Keratinocyte (primary cell): ENCODE measurements at regions not wholly inside any gene's neighbourhood (a gene's known extent, or its start where the extent isn't known, plus 50 kb on each side); places are given as distances from the start of the nearest gene placed in this dataset.

ENCODE experiments used
- DNase-seq: peaks from one replicate; pipeline ENCODE4 v3.0.0-alpha.2; 2011; ENCODE audit warnings: low read depth, missing footprints, low spot score
- FAIRE-seq: peaks from 2 replicates; lab custom pipeline; 2011; peaks lifted over from hg19 to GRCh38; lab: Jason Lieb, UNC
- H2AFZ ChIP-seq: 2 replicates; pipeline ENCODE4 v1.6.0; 2012; ENCODE audit warnings: low read length, control low read depth, inconsistent platforms; ENCODE audit not compliant: control insufficient read depth
- H3K27ac ChIP-seq: 2 replicates; pipeline ENCODE4 v1.5.1; 2011; ENCODE audit warnings: low read length; ENCODE audit not compliant: control insufficient read depth, insufficient read depth
- H3K27me3 ChIP-seq: 3 replicates; pipeline ENCODE4 v1.6.0; 2011; ENCODE audit warnings: low read length; ENCODE audit not compliant: control insufficient read depth, insufficient read depth; ENCODE audit errors: extremely low read depth
- H3K36me3 ChIP-seq, 2 experiments: 2 replicates in 1 of 2; 3 replicates in 1 of 2; pipeline ENCODE4 v1.5.1; 2011; ENCODE audit warnings: low read length in 2 of 2, mild to moderate bottlenecking in 1 of 2; ENCODE audit not compliant: control insufficient read depth in 2 of 2, insufficient read depth in 2 of 2; ENCODE audit errors: extremely low read depth in 1 of 2
- H3K4me1 ChIP-seq: 3 replicates; pipeline ENCODE4 v1.5.1; 2011; ENCODE audit warnings: low read length; ENCODE audit not compliant: control insufficient read depth, insufficient read depth; ENCODE audit errors: extremely low read depth
- H3K4me2 ChIP-seq: 3 replicates; pipeline ENCODE4 v1.6.0; 2011; ENCODE audit warnings: low read depth, low read length; ENCODE audit not compliant: control insufficient read depth, insufficient read depth; ENCODE audit errors: extremely low read depth
- H3K4me3 ChIP-seq, 3 experiments: fragments of 200-600 bp in 1 of 3; sonication (generic) in 1 of 3; 2 replicates in 2 of 3; 3 replicates in 1 of 3; pipeline ENCODE4 v1.5.1; 2011 to 2016; ENCODE audit warnings: low read length in 3 of 3, mild to moderate bottlenecking in 3 of 3, control low read depth in 2 of 3, inconsistent platforms in 1 of 3, low read depth in 1 of 3, mixed read lengths in 1 of 3, mixed run types in 1 of 3, moderate library complexity in 1 of 3; ENCODE audit not compliant: control insufficient read depth in 2 of 3, insufficient read depth in 2 of 3; ENCODE audit errors: extremely low read depth in 1 of 3
- H3K79me2 ChIP-seq: 2 replicates; pipeline ENCODE4 v1.6.0; 2012; ENCODE audit warnings: low read length; ENCODE audit not compliant: control insufficient read depth, insufficient read depth
- H3K9ac ChIP-seq: 3 replicates; pipeline ENCODE4 v1.6.0; 2011; ENCODE audit warnings: low read length; ENCODE audit not compliant: control insufficient read depth, insufficient read depth; ENCODE audit errors: extremely low read depth
- H3K9me1 ChIP-seq: 3 replicates; pipeline ENCODE4 v1.6.0; 2011; ENCODE audit warnings: low read length; ENCODE audit not compliant: control insufficient read depth, insufficient read depth; ENCODE audit errors: extremely low read depth
- H3K9me3 ChIP-seq: 2 replicates; pipeline ENCODE4 v1.5.1; 2012; ENCODE audit warnings: low read depth, low read length; ENCODE audit not compliant: control insufficient read depth
- H4K20me1 ChIP-seq: 3 replicates; pipeline ENCODE4 v1.6.0; 2011; ENCODE audit warnings: low read length; ENCODE audit not compliant: control insufficient read depth, insufficient read depth; ENCODE audit errors: extremely low read depth
- CTCF ChIP-seq, 3 experiments: IDR thresholded peaks in 1 of 3; conservative IDR thresholded peaks in 1 of 3; optimal IDR thresholded peaks in 1 of 3; 2 replicates in 2 of 3; 3 replicates in 1 of 3; pipeline versions ENCODE3 to v1.5.1; 2011; ENCODE audit warnings: low read length in 3 of 3, mild to moderate bottlenecking in 3 of 3, moderate library complexity in 2 of 3, control low read depth in 1 of 3, inconsistent platforms in 1 of 3; ENCODE audit not compliant: insufficient read depth in 2 of 3; ENCODE audit errors: extremely low read depth in 1 of 3
- EZH2 ChIP-seq: IDR thresholded peaks from one replicate; pipeline ENCODE4 v1.6.1; 2012; ENCODE audit warnings: inconsistent platforms, mild to moderate bottlenecking, low read length, moderate library complexity
- dilution Hi-C: fragments of 300-500 bp; cut with MboI; formaldehyde crosslinking; loops from one replicate; pipeline ENCODE4 v1.7.0; 2020; ENCODE audit warnings: low sequenced_read_pairs; ENCODE audit not compliant: extremely low pct_ligation_motif_present

GRCh38 chr10:24042884-24043283, 166.1 kb upstream of the KIAA1217 start:
- no peaks in the 10 kb centered on the region for H3K79me2 ChIP-seq
- FAIRE-seq (no peak), DNase-seq (no peak)
- no peak overlapping the region for H3K4me3 ChIP-seq
- no peak overlapping the region for H3K4me2 ChIP-seq
- H3K4me1 ChIP-seq = no peaks in the 10 kb centered on the region
- H3K9me1 ChIP-seq = no peaks in the 10 kb centered on the region
- TF ChIP-seq EZH2 (no peak), CTCF (optimal IDR thresholded peaks at IDR 0.05 in 1 of 3, IDR thresholded peaks at IDR 0.05 in 1 of 3, conservative IDR thresholded peaks at IDR 0.05 in 1 of 3; ENCODE audit: extremely low read depth in 1 of 3, insufficient read depth in 2 of 3, low read length in 3 of 3) (no peak)
- H3K9ac ChIP-seq = no peak overlapping the region
- no peaks in the 10 kb centered on the region for H3K27me3 ChIP-seq
- H2AFZ ChIP-seq = no peak overlapping the region
- H4K20me1 ChIP-seq = no peaks in the 10 kb centered on the region
- dilution Hi-C loops = no loop called here
- H3K9me3 ChIP-seq = no peaks in the 10 kb centered on the region
- no peak overlapping the region for H3K27ac ChIP-seq
- H3K36me3 ChIP-seq = no peaks in the 10 kb centered on the region

GRCh38 chr10:24046060-24046459, 162.9 kb upstream of the KIAA1217 start:
- H3K36me3 ChIP-seq = no peaks in the 10 kb centered on the region
- dilution Hi-C loops = no loop called here

More at GRCh38 chr10:24046060-24046459, 162.9 kb upstream of the KIAA1217 start:
- Histone ChIP-seq H3K79me2 (no peaks in the 10 kb centered on the region), H3K27ac (no peak overlapping the region), H3K4me1 (no peaks in the 10 kb centered on the region), H3K9ac (no peak overlapping the region), H3K4me2 (no peak overlapping the region), H2AFZ (no peak overlapping the region), H3K27me3 (no peaks in the 10 kb centered on the region), H3K9me3 (no peaks in the 10 kb centered on the region), H3K4me3 (no peak overlapping the region), H3K9me1 (no peaks in the 10 kb centered on the region), H4K20me1 (no peaks in the 10 kb centered on the region)
- no peak for FAIRE-seq
- no peak for TF ChIP-seq CTCF (optimal IDR thresholded peaks at IDR 0.05 in 1 of 3, IDR thresholded peaks at IDR 0.05 in 1 of 3, conservative IDR thresholded peaks at IDR 0.05 in 1 of 3; ENCODE audit: extremely low read depth in 1 of 3, insufficient read depth in 2 of 3, low read length in 3 of 3)
- no peak for TF ChIP-seq EZH2
- DNase-seq = no peak
